ENCODE measurements at regions not wholly inside any gene's neighbourhood (a gene's known extent, or its start where the extent isn't known, plus 50 kb on each side); places are given as distances from the start of the nearest gene placed in this dataset.

- Histone ChIP-seq H2AFZ (ENCODE audit: low read depth, low read length) (no peak overlapping the region), H4K20me1 (replicated peaks; ENCODE audit: control insufficient read depth, insufficient read depth, low read length) (no peaks in the 10 kb centered on the region), H3K79me2 (ENCODE audit: control insufficient read depth, insufficient read depth, low read length) (no peaks in the 10 kb centered on the region), H3K9me3 (replicated peaks; ENCODE audit: control insufficient read depth, insufficient read depth, low read depth, low read length) (no peaks in the 10 kb centered on the region), H3K9me1 (ENCODE audit: control insufficient read depth, insufficient read depth, low read length) (no peaks in the 10 kb centered on the region), H3K4me2 (ENCODE audit: insufficient read depth, low read length) (no peak overlapping the region), H3K36me3 (ENCODE audit: control insufficient read depth, insufficient read depth, low read length) (no peaks in the 10 kb centered on the region), H3K9ac (ENCODE audit: insufficient read depth in 1 of 2, low read depth in 2 of 2, low read length in 2 of 2) (no peak overlapping the region), H3K4me1 (replicated peaks in 1 of 2; ENCODE audit: control insufficient read depth in 2 of 2, insufficient read depth in 2 of 2, low read length in 2 of 2) (no peaks in the 10 kb centered on the region), H3K4me3 (no peak overlapping the region), H3K27ac (ENCODE audit: extremely low read depth, low read depth, low read length) (no peak overlapping the region), H3K27me3 (ENCODE audit: control insufficient read depth in 2 of 2, insufficient read depth in 2 of 2, low read length in 2 of 2) (no peaks in the 10 kb centered on the region)
- FAIRE-seq, result no peak
- no peak for ATAC-seq
- intact Hi-C loops (cut with micrococcal nuclease) (no loop called here), in situ Hi-C loops (cut with MboI) (no loop called here)
- TF ChIP-seq ARNT (IDR thresholded peaks at IDR 0.05), result no peak
- TF ChIP-seq TRIM25 (IDR thresholded peaks at IDR 0.05; ENCODE audit: borderline replicate concordance), result no peak
- TF ChIP-seq ZNF507 (tag; conservative IDR thresholded peaks at IDR 0.05), result no peak
- no peak for TF ChIP-seq MCM3 (IDR thresholded peaks at IDR 0.05)
- TF ChIP-seq RBM14 (IDR thresholded peaks at IDR 0.05; ENCODE audit: borderline replicate concordance, insufficient read depth, low read depth, low read length), result no peak
- no peak for TF ChIP-seq SMARCA5 (IDR thresholded peaks at IDR 0.05)
- no peak for TF ChIP-seq ZNF23 (CRISPR knock-in tag; IDR thresholded peaks at IDR 0.05)
- TF ChIP-seq GTF2F1 (IDR thresholded peaks at IDR 0.05; ENCODE audit: low read depth, low read length), result no peak
- TF ChIP-seq TFE3 (CRISPR knock-in tag; IDR thresholded peaks at IDR 0.05), result no peak
- no peak for TF ChIP-seq KDM1A (IDR thresholded peaks at IDR 0.05)
- TF ChIP-seq ZNF586 (CRISPR knock-in tag; conservative IDR thresholded peaks at IDR 0.05), result no peak
- no peak for TF ChIP-seq FOXK2 (conservative IDR thresholded peaks at IDR 0.05 in 1 of 2, IDR thresholded peaks at IDR 0.05 in 1 of 2; ENCODE audit: low read depth in 2 of 2)
- no peak for TF ChIP-seq MTA1 (IDR thresholded peaks at IDR 0.05; ENCODE audit: borderline replicate concordance)
- no peak for TF ChIP-seq ZNF124 (CRISPR knock-in tag; IDR thresholded peaks at IDR 0.05)
- TF ChIP-seq BRD9 (IDR thresholded peaks at IDR 0.05; ENCODE audit: low read depth, partially characterized antibody), result no peak
- ChIA-PET CTCF (ENCODE audit: low intra/inter-chr PET ratio) (no interaction called here), POLR2A (interaction anchor here (1.2 kb wide), 1 partner anchor 24 kb away, joined by 3 read pairs; no protein-coding TSS in a partner anchor)
- no peak for DNase-seq (ENCODE audit: extremely low read depth in 1 of 4, low spot score in 3 of 4)
- no TSS peak for BruUV-seq (replicated peaks)
- WGBS (ENCODE audit: insufficient coverage, low coverage, missing lambda C conversion rate), result 0% methylated on average over 3 of the region's 3 CpGs
Observed at GRCh38 chr12:41972196-41972595, 172.5 kb downstream of the GXYLT1 start.

All from K562 (cell line).